C4-2B (cell line): ENCODE measurements at regions not wholly inside any gene's neighbourhood (a gene's known extent, or its start where the extent isn't known, plus 50 kb on each side); places are given as distances from the start of the nearest gene placed in this dataset.

Source experiments
- ZFX ChIP-seq: fragments of 450-650 bp; IDR thresholded peaks from 2 replicates; pipeline ENCODE4 v1.6.1; 2017
- TF ChIP-seq, protein P1 (sequence below): fragments of 450-650 bp; conservative IDR thresholded peaks from 2 replicates; pipeline ENCODE4 v1.5.1; 2017; ENCODE audit warnings: mild to moderate bottlenecking

GRCh38 chr19:30312582-30313352 lies 59.4 kb upstream of the ZNF536 start:
- TF ChIP-seq, protein P1, sequence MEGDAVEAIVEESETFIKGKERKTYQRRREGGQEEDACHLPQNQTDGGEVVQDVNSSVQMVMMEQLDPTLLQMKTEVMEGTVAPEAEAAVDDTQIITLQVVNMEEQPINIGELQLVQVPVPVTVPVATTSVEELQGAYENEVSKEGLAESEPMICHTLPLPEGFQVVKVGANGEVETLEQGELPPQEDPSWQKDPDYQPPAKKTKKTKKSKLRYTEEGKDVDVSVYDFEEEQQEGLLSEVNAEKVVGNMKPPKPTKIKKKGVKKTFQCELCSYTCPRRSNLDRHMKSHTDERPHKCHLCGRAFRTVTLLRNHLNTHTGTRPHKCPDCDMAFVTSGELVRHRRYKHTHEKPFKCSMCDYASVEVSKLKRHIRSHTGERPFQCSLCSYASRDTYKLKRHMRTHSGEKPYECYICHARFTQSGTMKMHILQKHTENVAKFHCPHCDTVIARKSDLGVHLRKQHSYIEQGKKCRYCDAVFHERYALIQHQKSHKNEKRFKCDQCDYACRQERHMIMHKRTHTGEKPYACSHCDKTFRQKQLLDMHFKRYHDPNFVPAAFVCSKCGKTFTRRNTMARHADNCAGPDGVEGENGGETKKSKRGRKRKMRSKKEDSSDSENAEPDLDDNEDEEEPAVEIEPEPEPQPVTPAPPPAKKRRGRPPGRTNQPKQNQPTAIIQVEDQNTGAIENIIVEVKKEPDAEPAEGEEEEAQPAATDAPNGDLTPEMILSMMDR: no peak
- TF ChIP-seq ZFX: no peak
